Mesenchymal stem cell (in vitro differentiated cells and primary cell): ENCODE measurements at regions not wholly inside any gene's neighbourhood (a gene's known extent, or its start where the extent isn't known, plus 50 kb on each side); places are given as distances from the start of the nearest gene placed in this dataset.
A peak's percentile ranks its signal among the peaks of the same experiment; 100 is the strongest.

Experiments
- DNase-seq: peaks from one replicate; pipeline ENCODE4 v3.0.0-alpha.2; 2013
- H2AFZ ChIP-seq: one replicate; pipeline ENCODE4 v1.6.1; 2013; ENCODE audit warnings: low read depth, mild to moderate bottlenecking, control low read depth, inconsistent platforms, low read length, moderate library complexity
- H2AK5ac ChIP-seq: 2 replicates; pipeline ENCODE4 v1.6.1; 2013; ENCODE audit warnings: low read length, moderate library complexity, mild to moderate bottlenecking, inconsistent platforms; ENCODE audit not compliant: severe bottlenecking
- H2BK120ac ChIP-seq: one replicate; pipeline ENCODE4 v1.6.1; 2013; ENCODE audit warnings: low read depth, mild to moderate bottlenecking, inconsistent platforms, low read length, moderate library complexity
- H2BK12ac ChIP-seq, 2 experiments: one replicate each; pipeline ENCODE4 v1.6.1; 2013; ENCODE audit warnings: inconsistent platforms in 2 of 2, low read length in 2 of 2, mild to moderate bottlenecking in 2 of 2, moderate library complexity in 2 of 2, control low read depth in 1 of 2
- H2BK15ac ChIP-seq: one replicate; pipeline ENCODE4 v1.6.1; 2013; ENCODE audit warnings: mild to moderate bottlenecking, low read depth, inconsistent platforms; ENCODE audit not compliant: poor library complexity, severe bottlenecking
- H2BK5ac ChIP-seq: 2 replicates; pipeline ENCODE4 v1.6.1; 2013; ENCODE audit warnings: low read depth, mild to moderate bottlenecking, low read length, control low read depth, inconsistent platforms; ENCODE audit not compliant: poor library complexity, severe bottlenecking
- H3K14ac ChIP-seq, 2 experiments: one replicate each; pipeline ENCODE4 v1.6.1; 2013; ENCODE audit warnings: inconsistent platforms in 2 of 2, low read length in 2 of 2, control low read depth in 1 of 2, mild to moderate bottlenecking in 1 of 2, moderate library complexity in 1 of 2
- H3K18ac ChIP-seq, 2 experiments: one replicate each; pipeline ENCODE4 v1.6.1; 2013; ENCODE audit warnings: inconsistent platforms in 2 of 2, low read length in 2 of 2, control low read depth in 1 of 2, low read depth in 1 of 2, mild to moderate bottlenecking in 1 of 2
- H3K23ac ChIP-seq, 2 experiments: one replicate each; pipeline ENCODE4 v1.6.1; 2013; ENCODE audit warnings: inconsistent platforms in 2 of 2, low read length in 2 of 2, mild to moderate bottlenecking in 2 of 2, moderate library complexity in 2 of 2, control low read depth in 1 of 2
- H3K27ac ChIP-seq: 2 replicates; pipeline ENCODE4 v1.5.1; 2013; ENCODE audit warnings: mild to moderate bottlenecking, moderate library complexity, low read length, control low read depth, inconsistent platforms; ENCODE audit not compliant: poor library complexity, severe bottlenecking
- H3K27me3 ChIP-seq, 2 experiments: 2 replicates each; pipeline versions ENCODE4 v1.6.1 to v1.7.0; 2013; ENCODE audit warnings: low read length in 2 of 2, mild to moderate bottlenecking in 2 of 2, moderate library complexity in 2 of 2, control low read depth in 1 of 2, inconsistent platforms in 1 of 2; ENCODE audit not compliant: control insufficient read depth in 1 of 2, insufficient read depth in 1 of 2
- H3K36me3 ChIP-seq, 2 experiments: 2 replicates each; pipeline versions ENCODE4 v1.6.1 to v1.7.0; 2013; ENCODE audit warnings: low read length in 2 of 2, control low read depth in 1 of 2, inconsistent platforms in 1 of 2, low read depth in 1 of 2, mild to moderate bottlenecking in 1 of 2; ENCODE audit not compliant: insufficient read depth in 2 of 2, control insufficient read depth in 1 of 2
- H3K4ac ChIP-seq, 2 experiments: one replicate each; pipeline ENCODE4 v1.6.1; 2013; ENCODE audit warnings: inconsistent platforms in 2 of 2, low read length in 2 of 2, mild to moderate bottlenecking in 2 of 2, moderate library complexity in 2 of 2, control low read depth in 1 of 2, low read depth in 1 of 2
- H3K4me1 ChIP-seq: 2 replicates; pipeline ENCODE4 v1.6.1; 2013; ENCODE audit warnings: low read depth, low read length, control low read depth; ENCODE audit not compliant: control insufficient read depth, insufficient read depth
- H3K4me2 ChIP-seq: 2 replicates; pipeline ENCODE4 v1.6.1; 2013; ENCODE audit warnings: low read length, mild to moderate bottlenecking, inconsistent platforms; ENCODE audit not compliant: poor library complexity, severe bottlenecking
- H3K4me3 ChIP-seq, 2 experiments: 2 replicates each; pipeline versions ENCODE4 v1.5.1 to v1.7.0; 2013; ENCODE audit warnings: low read length in 2 of 2, mild to moderate bottlenecking in 2 of 2, control low read depth in 1 of 2, low read depth in 1 of 2; ENCODE audit not compliant: insufficient read depth in 1 of 2
- H3K79me1 ChIP-seq: replicated peaks from 2 replicates; pipeline ENCODE4 v1.6.1; 2013; ENCODE audit warnings: mild to moderate bottlenecking, control low read depth, low read length, inconsistent platforms; ENCODE audit not compliant: poor library complexity, severe bottlenecking
- H3K9ac ChIP-seq: 2 replicates; pipeline ENCODE4 v1.7.0; 2013; ENCODE audit warnings: mild to moderate bottlenecking, low read length, moderate library complexity
- H3K9me3 ChIP-seq: 2 replicates; pipeline ENCODE4 v1.7.0; 2013; ENCODE audit warnings: mild to moderate bottlenecking, low read length; ENCODE audit not compliant: control insufficient read depth
- H4K8ac ChIP-seq: one replicate; pipeline ENCODE4 v1.6.1; 2013; ENCODE audit warnings: inconsistent platforms, mild to moderate bottlenecking, low read length, moderate library complexity
- H4K91ac ChIP-seq: one replicate; pipeline ENCODE4 v1.6.1; 2013; ENCODE audit warnings: mild to moderate bottlenecking, low read length, inconsistent platforms
- WGBS: methylation state at CpG from one replicate; pipeline ENCODE4 v1.1.7; 2013; ENCODE audit warnings: mixed read lengths; 5-methylcytosine and 5-hydroxymethylcytosine counted together

- no peak overlapping the region for H3K9ac ChIP-seq
- 91% methylated on average over 2 of the region's 2 CpGs for WGBS
- no peak overlapping the region for H4K8ac ChIP-seq
- no peak overlapping the region for H2AK5ac ChIP-seq
- H3K79me1 ChIP-seq: no peaks in the 10 kb centered on the region
- H2BK12ac ChIP-seq: no peak overlapping the region
- H3K9me3 ChIP-seq: no peaks in the 10 kb centered on the region
- no peak overlapping the region for H2AFZ ChIP-seq
- H3K4me3 ChIP-seq: no peak overlapping the region
- H3K27ac ChIP-seq: no peak overlapping the region
- no peaks in the 10 kb centered on the region for H3K4me1 ChIP-seq
- no peaks in the 10 kb centered on the region for H3K27me3 ChIP-seq
- H2BK5ac ChIP-seq: no peak overlapping the region
- H3K4me2 ChIP-seq: no peak overlapping the region
- H2BK15ac ChIP-seq: no peak overlapping the region
- no peak overlapping the region for H2BK120ac ChIP-seq
- H3K36me3 ChIP-seq: no peaks in the 10 kb centered on the region
- no peak overlapping the region for H3K18ac ChIP-seq
- no peak for DNase-seq
- no peak overlapping the region for H3K14ac ChIP-seq
- H4K91ac ChIP-seq: no peak overlapping the region
- no peak overlapping the region for H3K4ac ChIP-seq
- no peak overlapping the region for H3K23ac ChIP-seq
Measured at GRCh38 chr10:81130014-81130413, 592.3 kb downstream of the SH2D4B start.

GRCh38 chr10:81135851-81136250, 598.1 kb downstream of the SH2D4B start:
- Histone ChIP-seq H3K36me3 (no peaks in the 10 kb centered on the region), H2BK12ac (no peak overlapping the region), H2AFZ (no peak overlapping the region), H3K27me3 (no peaks in the 10 kb centered on the region), H4K8ac (peak overlapping the region; percentile 28), H3K4me2 (no peak overlapping the region), H2AK5ac (no peak overlapping the region), H3K23ac (no peak overlapping the region), H3K9me3 (no peaks in the 10 kb centered on the region), H3K9ac (no peak overlapping the region), H3K14ac (no peak overlapping the region), H3K4me3 (no peak overlapping the region), H3K27ac (no peak overlapping the region), H3K18ac (no peak overlapping the region), H2BK5ac (no peak overlapping the region), H4K91ac (no peak overlapping the region), H3K79me1 (no peaks in the 10 kb centered on the region), H2BK120ac (no peak overlapping the region), H3K4ac (no peak overlapping the region), H3K4me1 (no peaks in the 10 kb centered on the region), H2BK15ac (no peak overlapping the region)
- WGBS: 85% methylated on average over 2 of the region's 3 CpGs
- no peak for DNase-seq

DNA sequence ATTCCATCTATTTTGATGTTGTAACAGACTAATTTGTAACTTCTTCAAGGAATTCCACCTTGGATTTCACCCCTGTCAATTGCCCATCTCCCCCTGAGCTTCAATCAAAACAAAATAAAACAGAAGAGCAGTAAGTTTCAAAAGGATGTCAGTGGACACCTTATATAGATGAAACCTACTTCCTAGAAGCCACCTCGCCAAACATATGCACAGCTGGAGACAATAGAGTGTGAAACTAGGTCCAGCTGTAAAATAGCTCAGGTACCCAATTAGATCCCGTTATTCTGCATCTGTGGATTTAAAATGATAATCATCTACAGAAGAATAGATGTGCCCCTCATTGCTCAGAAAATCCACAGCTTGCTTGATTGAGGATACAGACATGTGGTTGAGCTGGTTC, 598.6 kb downstream of the SH2D4B start:
- Histone ChIP-seq H3K36me3 (no peaks in the 10 kb centered on the region), H2AK5ac (no peak overlapping the region), H3K4me3 (no peak overlapping the region), H3K4me2 (no peak overlapping the region), H3K9ac (no peak overlapping the region), H2BK120ac (no peak overlapping the region), H2AFZ (no peak overlapping the region), H3K9me3 (no peaks in the 10 kb centered on the region), H4K8ac (no peak overlapping the region), H3K4me1 (no peaks in the 10 kb centered on the region), H3K4ac (no peak overlapping the region), H3K79me1 (no peaks in the 10 kb centered on the region), H3K23ac (no peak overlapping the region), H2BK5ac (no peak overlapping the region), H3K27ac (no peak overlapping the region), H2BK15ac (no peak overlapping the region), H3K18ac (no peak overlapping the region), H4K91ac (no peak overlapping the region), H3K14ac (no peak overlapping the region), H2BK12ac (no peak overlapping the region), H3K27me3 (no peaks in the 10 kb centered on the region)
- DNase-seq: no peak
- WGBS: 100% methylated on average over 1 of the region's 2 CpGs

- Histone ChIP-seq H3K79me1 (no peaks in the 10 kb centered on the region), H3K27ac (no peak overlapping the region), H4K91ac (no peak overlapping the region), H3K36me3 (no peaks in the 10 kb centered on the region), H3K9ac (no peak overlapping the region), H4K8ac (no peak overlapping the region), H2AK5ac (no peak overlapping the region), H3K23ac (no peak overlapping the region), H3K18ac (no peak overlapping the region), H3K4me1 (no peaks in the 10 kb centered on the region), H3K4me2 (no peak overlapping the region), H2BK120ac (no peak overlapping the region), H3K9me3 (no peaks in the 10 kb centered on the region), H3K14ac (no peak overlapping the region), H2AFZ (no peak overlapping the region), H3K4ac (no peak overlapping the region), H2BK12ac (no peak overlapping the region), H2BK15ac (no peak overlapping the region), H3K4me3 (no peak overlapping the region), H3K27me3 (no peaks in the 10 kb centered on the region), H2BK5ac (no peak overlapping the region)
- 94% methylated on average over 8 of the region's 8 CpGs for WGBS
- no peak for DNase-seq
Measured at GRCh38 chr10:81145975-81146374, 608.3 kb downstream of the SH2D4B start.
